HL-60 (cell line): ENCODE measurements at regions not wholly inside any gene's neighbourhood (a gene's known extent, or its start where the extent isn't known, plus 50 kb on each side); places are given as distances from the start of the nearest gene placed in this dataset.

Experiments used
- POLR2AphosphoS5 ChIP-seq: IDR thresholded peaks from 2 replicates; pipeline ENCODE4 v1.6.1; 2012; ENCODE audit warnings: low read depth
- TF ChIP-seq, protein P1 (sequence below): IDR thresholded peaks from one replicate; pipeline ENCODE4 v1.5.1; 2011; ENCODE audit warnings: low read length, control low read depth, inconsistent platforms; ENCODE audit not compliant: insufficient read depth

DNA sequence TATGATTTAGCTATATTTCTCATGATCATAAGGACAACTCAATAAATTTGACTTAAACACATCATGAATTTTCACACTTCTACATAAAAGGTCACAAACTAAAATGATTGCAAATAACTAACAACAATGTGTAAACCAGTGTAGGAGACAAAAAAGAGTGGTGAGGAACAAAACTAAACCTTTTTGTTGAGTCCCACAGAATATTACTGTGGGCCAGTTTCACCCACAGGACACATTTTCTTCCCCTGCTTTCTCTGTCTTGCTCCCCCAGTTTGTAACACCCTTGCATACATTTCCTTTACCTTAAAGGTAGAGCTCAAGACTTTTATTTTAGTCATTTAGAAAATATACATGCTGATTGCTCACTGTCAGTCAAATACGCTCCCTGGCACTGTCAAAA is 130.9 kb upstream of the GOLGA6L6 start:
- TF ChIP-seq POLR2AphosphoS5 = no peak
- TF ChIP-seq, protein P1, sequence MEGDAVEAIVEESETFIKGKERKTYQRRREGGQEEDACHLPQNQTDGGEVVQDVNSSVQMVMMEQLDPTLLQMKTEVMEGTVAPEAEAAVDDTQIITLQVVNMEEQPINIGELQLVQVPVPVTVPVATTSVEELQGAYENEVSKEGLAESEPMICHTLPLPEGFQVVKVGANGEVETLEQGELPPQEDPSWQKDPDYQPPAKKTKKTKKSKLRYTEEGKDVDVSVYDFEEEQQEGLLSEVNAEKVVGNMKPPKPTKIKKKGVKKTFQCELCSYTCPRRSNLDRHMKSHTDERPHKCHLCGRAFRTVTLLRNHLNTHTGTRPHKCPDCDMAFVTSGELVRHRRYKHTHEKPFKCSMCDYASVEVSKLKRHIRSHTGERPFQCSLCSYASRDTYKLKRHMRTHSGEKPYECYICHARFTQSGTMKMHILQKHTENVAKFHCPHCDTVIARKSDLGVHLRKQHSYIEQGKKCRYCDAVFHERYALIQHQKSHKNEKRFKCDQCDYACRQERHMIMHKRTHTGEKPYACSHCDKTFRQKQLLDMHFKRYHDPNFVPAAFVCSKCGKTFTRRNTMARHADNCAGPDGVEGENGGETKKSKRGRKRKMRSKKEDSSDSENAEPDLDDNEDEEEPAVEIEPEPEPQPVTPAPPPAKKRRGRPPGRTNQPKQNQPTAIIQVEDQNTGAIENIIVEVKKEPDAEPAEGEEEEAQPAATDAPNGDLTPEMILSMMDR = no peak
